Stimulated activated CD8-positive, alpha-beta memory T cell treated with anti-CD3 and anti-CD28 coated beads, Interleukin-7, amount 100 ng/mL, for 4 hours (primary cell): ENCODE measurements at regions not wholly inside any gene's neighbourhood (a gene's known extent, or its start where the extent isn't known, plus 50 kb on each side); places are given as distances from the start of the nearest gene placed in this dataset.

ENCODE experiments used
- DNase-seq, 2 donors: peaks; one replicate each; pipeline ENCODE4 v3.0.0-alpha.2; 2020; ENCODE audit warnings: low read depth in 2 of 2

GRCh38 chr16:52052818-52053217, 494.1 kb downstream of the TOX3 start:
- no peak for DNase-seq

GRCh38 chr16:52051414-52052172, 495.4 kb downstream of the TOX3 start:
- no peak for DNase-seq

- DNase-seq = no peak
These were observed 496.5 kb downstream of the TOX3 start for GRCh38 chr16:52050418-52050817.

- DNase-seq = no peak
These were observed 511.5 kb downstream of the TOX3 start for GRCh38 chr16:52035436-52035835.

GRCh38 chr16:52034830-52035229, 512.1 kb downstream of the TOX3 start:
- DNase-seq = no peak

GRCh38 chr16:52033992-52034391, 513.0 kb downstream of the TOX3 start:
- no peak for DNase-seq

GRCh38 chr16:52022980-52023379, 524.0 kb downstream of the TOX3 start:
- DNase-seq = no peak

GRCh38 chr16:52022177-52022576, 524.8 kb downstream of the TOX3 start:
- DNase-seq = no peak

- DNase-seq = no peak
These were observed 530.6 kb downstream of the TOX3 start for GRCh38 chr16:52016387-52016786.

- no peak for DNase-seq
These were observed 541.4 kb downstream of the TOX3 start for GRCh38 chr16:52005551-52005950.

GRCh38 chr16:52004343-52004742, 542.6 kb downstream of the TOX3 start:
- no peak for DNase-seq

GRCh38 chr16:52002026-52002425, 544.9 kb downstream of the TOX3 start:
- DNase-seq = no peak

GRCh38 chr16:51996516-51996915, 550.4 kb downstream of the TOX3 start:
- DNase-seq = no peak

- no peak for DNase-seq
These were observed 552.3 kb downstream of the TOX3 start for GRCh38 chr16:51994597-51994996.

- no peak for DNase-seq
These were observed 557.2 kb downstream of the TOX3 start for GRCh38 chr16:51989637-51990230.

GRCh38 chr16:51988977-51989376, 558.0 kb downstream of the TOX3 start:
- DNase-seq = no peak

- no peak for DNase-seq
These were observed 559.4 kb downstream of the TOX3 start for GRCh38 chr16:51987519-51987918.

GRCh38 chr16:51986717-51987116, 560.2 kb downstream of the TOX3 start:
- no peak for DNase-seq

GRCh38 chr16:51986301-51986700, 560.6 kb downstream of the TOX3 start:
- no peak for DNase-seq

- no peak for DNase-seq
These were observed 561.8 kb downstream of the TOX3 start for GRCh38 chr16:51985126-51985525.

GRCh38 chr16:51984395-51984794, 562.5 kb downstream of the TOX3 start:
- no peak for DNase-seq

- no peak for DNase-seq
These were observed 563.9 kb downstream of the TOX3 start for GRCh38 chr16:51982715-51983680.
